Gastroesophageal sphincter (tissue), 3 donors: ENCODE measurements at regions not wholly inside any gene's neighbourhood (a gene's known extent, or its start where the extent isn't known, plus 50 kb on each side); places are given as distances from the start of the nearest gene placed in this dataset.

Experiments used
- EP300 ChIP-seq: sonication (generic); formaldehyde crosslinking; IDR thresholded peaks from one replicate; pipeline ENCODE4 v1.6.1; 2017; ENCODE audit warnings: antibody characterized with exemption, mild to moderate bottlenecking
- POLR2A ChIP-seq, 2 donors: fragments of 450-650 bp; IDR thresholded peaks; one replicate each; pipeline ENCODE4 v1.6.1; 2017; ENCODE audit warnings: antibody characterized with exemption in 2 of 2, mild to moderate bottlenecking in 2 of 2, moderate library complexity in 1 of 2
- POLR2AphosphoS5 ChIP-seq: sonication (generic); formaldehyde crosslinking; IDR thresholded peaks from one replicate; pipeline ENCODE4 v1.6.1; 2017; ENCODE audit warnings: antibody characterized with exemption
- TF ChIP-seq, protein P1 (sequence below), 4 experiments: fragments of 200-600 bp in 2 of 4; fragments of 450-650 bp in 2 of 4; sonication (generic) in 1 of 4; IDR thresholded peaks; one replicate each; pipeline ENCODE4 v1.5.1; 2017 to 2019; ENCODE audit warnings: antibody characterized with exemption in 4 of 4, mild to moderate bottlenecking in 2 of 4, moderate library complexity in 2 of 4

- TF ChIP-seq, protein P1, sequence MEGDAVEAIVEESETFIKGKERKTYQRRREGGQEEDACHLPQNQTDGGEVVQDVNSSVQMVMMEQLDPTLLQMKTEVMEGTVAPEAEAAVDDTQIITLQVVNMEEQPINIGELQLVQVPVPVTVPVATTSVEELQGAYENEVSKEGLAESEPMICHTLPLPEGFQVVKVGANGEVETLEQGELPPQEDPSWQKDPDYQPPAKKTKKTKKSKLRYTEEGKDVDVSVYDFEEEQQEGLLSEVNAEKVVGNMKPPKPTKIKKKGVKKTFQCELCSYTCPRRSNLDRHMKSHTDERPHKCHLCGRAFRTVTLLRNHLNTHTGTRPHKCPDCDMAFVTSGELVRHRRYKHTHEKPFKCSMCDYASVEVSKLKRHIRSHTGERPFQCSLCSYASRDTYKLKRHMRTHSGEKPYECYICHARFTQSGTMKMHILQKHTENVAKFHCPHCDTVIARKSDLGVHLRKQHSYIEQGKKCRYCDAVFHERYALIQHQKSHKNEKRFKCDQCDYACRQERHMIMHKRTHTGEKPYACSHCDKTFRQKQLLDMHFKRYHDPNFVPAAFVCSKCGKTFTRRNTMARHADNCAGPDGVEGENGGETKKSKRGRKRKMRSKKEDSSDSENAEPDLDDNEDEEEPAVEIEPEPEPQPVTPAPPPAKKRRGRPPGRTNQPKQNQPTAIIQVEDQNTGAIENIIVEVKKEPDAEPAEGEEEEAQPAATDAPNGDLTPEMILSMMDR (IDR thresholded peaks at IDR 0.05) = no peak
- TF ChIP-seq POLR2AphosphoS5 = no peak
- no peak for TF ChIP-seq POLR2A (IDR thresholded peaks at IDR 0.05)
- TF ChIP-seq EP300 = no peak
Measured at GRCh38 chr4:97152149-97152548, 991.1 kb downstream of the STPG2 start.
